ENCODE measurements at regions not wholly inside any gene's neighbourhood (a gene's known extent, or its start where the extent isn't known, plus 50 kb on each side); places are given as distances from the start of the nearest gene placed in this dataset.

GRCh38 chr15:70486012-70486411, 277.3 kb downstream of the UACA start:
- Histone ChIP-seq H2BK5ac (ENCODE audit: low read depth, low read length) (no peak overlapping the region), H3K4me1 (replicated peaks in 1 of 4; ENCODE audit: control insufficient read depth in 3 of 4, insufficient read depth in 4 of 4, low read length in 3 of 4) (no peaks in the 10 kb centered on the region), H3K56ac (replicated peaks; ENCODE audit: insufficient read length, low read depth, low read length) (no peak overlapping the region), H3K18ac (ENCODE audit: extremely low read depth, low read length) (no peak overlapping the region), H3K14ac (ENCODE audit: insufficient read length) (no peak overlapping the region), H2BK15ac (ENCODE audit: low read length) (no peak overlapping the region), H3K27me3 (replicated peaks in 1 of 4; ENCODE audit: control insufficient read depth in 3 of 4, extremely low read depth in 1 of 4, insufficient read depth in 3 of 4, low read length in 3 of 4) (no peaks in the 10 kb centered on the region), H3K79me2 (ENCODE audit: control insufficient read depth in 1 of 2, insufficient read depth in 2 of 2, low read length in 2 of 2) (no peaks in the 10 kb centered on the region), H3K4ac (replicated peaks; ENCODE audit: insufficient read length, low read depth, low read length) (no peak overlapping the region), H2BK120ac (replicated peaks; ENCODE audit: low read depth, low read length) (no peak overlapping the region), H4K8ac (ENCODE audit: extremely low read depth, insufficient read depth, low read length) (no peak overlapping the region), H3K4me2 (ENCODE audit: insufficient read depth in 1 of 2, low read depth in 2 of 2, low read length in 2 of 2) (no peak overlapping the region), H3K4me3 (ENCODE audit: extremely low read depth in 1 of 4, insufficient read depth in 2 of 4, low read depth in 3 of 4, low read length in 4 of 4) (no peak overlapping the region), H3K9ac (replicated peaks in 1 of 4; ENCODE audit: extremely low read depth in 1 of 4, low read depth in 3 of 4, low read length in 3 of 4) (no peak overlapping the region), H3K79me1 (ENCODE audit: low read depth, low read length) (no peaks in the 10 kb centered on the region), H3K23me2 (ENCODE audit: low read depth, low read length) (no peaks in the 10 kb centered on the region), H2AFZ (ENCODE audit: low read length) (no peak overlapping the region), H4K20me1 (replicated peaks in 1 of 2; ENCODE audit: control insufficient read depth in 1 of 2, insufficient read depth in 2 of 2, low read length in 2 of 2) (no peaks in the 10 kb centered on the region), H2BK20ac (ENCODE audit: low read length) (no peak overlapping the region), H2AK5ac (ENCODE audit: low read depth, low read length) (no peak overlapping the region), H3K27ac (ENCODE audit: low read depth, low read length) (no peak overlapping the region), H3K23ac (ENCODE audit: insufficient read length) (no peak overlapping the region), H4K91ac (replicated peaks; ENCODE audit: insufficient read length, low read length) (no peak overlapping the region), H3K36me3 (ENCODE audit: control insufficient read depth in 2 of 4, insufficient read depth in 4 of 4, low read length in 3 of 4) (no peaks in the 10 kb centered on the region), H2BK12ac (ENCODE audit: low read depth, low read length) (no peak overlapping the region), H4K5ac (ENCODE audit: insufficient read length, low read depth, low read length) (no peak overlapping the region), H3K9me3 (ENCODE audit: insufficient read depth in 2 of 2, low read depth in 1 of 2, low read length in 1 of 2) (no peaks in the 10 kb centered on the region)
- 71% methylated on average over 2 of the region's 2 CpGs; no CpG with 5 or more reads in 1 of the 2 experiments for WGBS, 2 experiments (ENCODE audit: extremely low coverage in 1 of 2, insufficient coverage in 1 of 2, insufficient read length in 1 of 2, insufficient replicate concordance in 2 of 2, low coverage in 1 of 2, low lambda C conversion rate in 2 of 2, missing lambda C conversion rate in 1 of 2)
- FAIRE-seq (no peak), DNase-seq (ENCODE audit: low read depth in 1 of 2, low spot score in 2 of 2) (no peak)
- CTCF ChIA-PET (ENCODE audit: partially characterized antibody), result interaction anchor here (0.6 kb wide), 1 partner anchor 443 kb away, joined by 3 read pairs; no protein-coding TSS in a partner anchor
- POLR2A ChIA-PET (ENCODE audit: partially characterized antibody), result no interaction called here
- TF ChIP-seq HDAC6 (IDR thresholded peaks at IDR 0.05; ENCODE audit: low read depth, low read length) (no peak), SRF (IDR thresholded peaks at IDR 0.05; ENCODE audit: low read depth, low read length) (no peak), RBBP5 (IDR thresholded peaks at IDR 0.05; ENCODE audit: borderline replicate concordance, low read depth, low read length) (no peak), TEAD4 (IDR thresholded peaks at IDR 0.05; ENCODE audit: low read depth, low read length) (no peak), SAP30 (IDR thresholded peaks at IDR 0.05; ENCODE audit: insufficient read depth, insufficient replicate concordance, low read length) (no peak), FOSL1 (IDR thresholded peaks at IDR 0.05; ENCODE audit: insufficient read depth, low read depth, low read length) (no peak), SIN3A (conservative IDR thresholded peaks at IDR 0.05 in 1 of 2, IDR thresholded peaks at IDR 0.05 in 1 of 2; ENCODE audit: low read depth in 1 of 2, low read length in 2 of 2) (no peak), ASH2L (IDR thresholded peaks at IDR 0.05; ENCODE audit: low read length) (no peak), POLR2AphosphoS5 (IDR thresholded peaks at IDR 0.05; ENCODE audit: low read depth, low read length) (no peak), NRF1 (IDR thresholded peaks at IDR 0.05; ENCODE audit: low read depth, low read length) (no peak), CBX8 (IDR thresholded peaks at IDR 0.05; ENCODE audit: borderline replicate concordance, low read depth, low read length) (no peak), TAF1 (IDR thresholded peaks at IDR 0.05; ENCODE audit: low read depth, low read length) (no peak), PHF8 (conservative IDR thresholded peaks at IDR 0.05; ENCODE audit: low read depth, low read length) (no peak), YY1 (IDR thresholded peaks at IDR 0.05; ENCODE audit: low read depth, low read length) (no peak), GABPA (IDR thresholded peaks at IDR 0.05; ENCODE audit: borderline replicate concordance, insufficient read depth, low read length) (no peak), SP1 (IDR thresholded peaks at IDR 0.05; ENCODE audit: low read depth, low read length) (no peak)

All from H1 (cell line).